ENCODE measurements at regions not wholly inside any gene's neighbourhood (a gene's known extent, or its start where the extent isn't known, plus 50 kb on each side); places are given as distances from the start of the nearest gene placed in this dataset.
A peak's percentile ranks its signal among the peaks of the same experiment; 100 is the strongest.

GRCh38 chr11:130647371-130647770 lies 198.9 kb downstream of the ADAMTS15 start:
- H3K4me3 ChIP-seq (ENCODE audit: low read depth, low read length), result no peak overlapping the region
- TF ChIP-seq CTCF (IDR thresholded peaks at IDR 0.05; ENCODE audit: insufficient read depth, low read depth, low read length), result no peak
- DNase-seq (ENCODE audit: low read depth), result no peak

DNA sequence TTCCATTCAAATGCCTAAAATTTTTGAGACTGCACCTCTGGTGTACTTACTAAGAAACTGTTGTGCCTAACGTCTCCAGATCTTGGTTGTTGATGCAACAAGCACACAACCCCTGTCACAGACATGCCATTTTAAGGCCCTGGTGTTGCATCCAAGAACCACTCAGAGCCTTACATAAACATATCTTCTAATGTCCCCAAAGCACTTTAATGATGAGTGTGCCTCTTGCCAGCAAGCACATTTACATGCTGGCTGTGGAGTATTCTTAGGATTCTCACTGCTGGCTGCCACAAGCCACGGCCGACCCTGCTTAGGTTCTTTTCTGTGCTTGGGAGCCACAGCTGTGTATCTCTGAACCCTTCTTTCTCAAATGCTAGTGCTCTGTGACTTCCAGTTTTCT lies 201.4 kb downstream of the ADAMTS15 start:
- DNase-seq (ENCODE audit: low read depth), result no peak
- H3K4me3 ChIP-seq (ENCODE audit: low read depth, low read length), result no peak overlapping the region
- no peak for TF ChIP-seq CTCF (IDR thresholded peaks at IDR 0.05; ENCODE audit: insufficient read depth, low read depth, low read length)

- DNase-seq (ENCODE audit: low read depth), result no peak
- TF ChIP-seq CTCF (IDR thresholded peaks at IDR 0.05; ENCODE audit: insufficient read depth, low read depth, low read length), result no peak
- no peak overlapping the region for H3K4me3 ChIP-seq (ENCODE audit: low read depth, low read length)
These were observed 202.1 kb downstream of the ADAMTS15 start for GRCh38 chr11:130650456-130651030.

DNA sequence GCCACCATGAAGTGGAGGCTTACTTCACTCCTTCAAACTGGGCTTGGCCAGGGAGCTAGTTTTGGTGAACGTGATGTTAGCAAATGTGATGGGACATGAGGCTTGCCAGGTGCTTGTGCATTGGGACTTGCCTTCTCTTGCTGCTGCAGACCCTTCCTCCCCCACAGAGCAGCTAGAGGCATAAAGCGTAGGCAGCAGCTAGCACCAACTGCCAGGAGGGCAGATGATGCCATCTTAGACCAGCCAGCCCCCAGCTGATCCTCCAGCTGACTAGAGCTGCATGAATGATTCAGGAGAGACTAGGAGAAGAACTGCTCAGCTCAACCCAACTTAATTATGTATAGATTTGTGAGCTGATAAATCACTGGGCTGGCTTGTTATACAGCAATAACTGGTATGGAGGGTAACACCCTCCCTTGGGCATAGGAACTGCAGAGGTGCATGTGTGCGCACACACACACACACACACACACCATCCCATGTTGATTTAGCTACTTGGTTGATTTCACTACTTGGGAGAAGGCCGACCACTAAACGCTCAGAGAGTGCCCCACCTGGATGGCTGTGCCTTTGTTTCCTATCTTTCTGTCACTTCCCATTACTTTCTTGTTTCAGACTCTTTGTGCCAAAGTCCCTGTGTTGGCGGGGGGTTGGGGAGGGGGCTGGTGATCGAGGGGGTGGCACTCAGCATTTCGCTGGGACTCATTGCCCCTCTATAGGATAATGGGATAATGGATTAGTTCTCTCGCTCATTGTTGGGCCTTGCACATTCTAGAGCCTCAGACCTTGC lies 202.8 kb downstream of the ADAMTS15 start:
- DNase-seq (ENCODE audit: low read depth), result no peak
- no peak for TF ChIP-seq CTCF (IDR thresholded peaks at IDR 0.05; ENCODE audit: insufficient read depth, low read depth, low read length)
- H3K4me3 ChIP-seq (ENCODE audit: low read depth, low read length), result no peak overlapping the region

DNA sequence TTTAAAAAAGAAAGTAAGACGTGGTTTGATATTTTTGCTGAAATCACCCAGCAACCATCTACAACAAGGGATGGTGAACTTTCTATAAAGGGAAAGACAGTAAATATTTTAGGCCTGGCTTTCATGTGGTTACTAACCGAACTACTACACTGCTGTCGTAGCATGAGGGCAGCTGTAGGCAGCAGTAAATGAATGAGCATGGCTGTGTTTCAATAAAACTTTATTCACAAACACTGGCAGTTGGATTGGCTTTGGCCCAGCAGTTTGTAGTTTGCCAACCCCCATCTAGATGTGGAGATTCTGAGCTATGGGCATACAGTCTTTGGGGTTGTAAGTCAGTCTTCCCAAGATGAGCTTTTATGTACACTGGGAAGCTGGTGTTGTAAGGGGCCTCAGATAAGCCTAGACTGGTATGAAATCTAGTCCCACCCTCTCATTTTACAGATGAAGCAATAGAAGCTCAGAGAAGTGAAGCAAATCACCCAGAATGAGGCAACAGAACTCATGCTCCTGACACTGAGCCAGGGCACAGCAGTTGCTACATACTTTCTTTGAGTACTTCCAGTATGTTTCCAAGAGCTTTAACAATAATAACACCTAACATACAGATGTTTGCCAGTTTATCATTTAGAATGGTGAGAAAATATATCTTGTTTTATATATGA lies 204.4 kb downstream of the ADAMTS15 start:
- H3K4me3 ChIP-seq (ENCODE audit: low read depth, low read length), result no peak overlapping the region
- TF ChIP-seq CTCF (IDR thresholded peaks at IDR 0.05; ENCODE audit: insufficient read depth, low read depth, low read length), result no peak
- DNase-seq (ENCODE audit: low read depth), result peak; percentile 98

DNA sequence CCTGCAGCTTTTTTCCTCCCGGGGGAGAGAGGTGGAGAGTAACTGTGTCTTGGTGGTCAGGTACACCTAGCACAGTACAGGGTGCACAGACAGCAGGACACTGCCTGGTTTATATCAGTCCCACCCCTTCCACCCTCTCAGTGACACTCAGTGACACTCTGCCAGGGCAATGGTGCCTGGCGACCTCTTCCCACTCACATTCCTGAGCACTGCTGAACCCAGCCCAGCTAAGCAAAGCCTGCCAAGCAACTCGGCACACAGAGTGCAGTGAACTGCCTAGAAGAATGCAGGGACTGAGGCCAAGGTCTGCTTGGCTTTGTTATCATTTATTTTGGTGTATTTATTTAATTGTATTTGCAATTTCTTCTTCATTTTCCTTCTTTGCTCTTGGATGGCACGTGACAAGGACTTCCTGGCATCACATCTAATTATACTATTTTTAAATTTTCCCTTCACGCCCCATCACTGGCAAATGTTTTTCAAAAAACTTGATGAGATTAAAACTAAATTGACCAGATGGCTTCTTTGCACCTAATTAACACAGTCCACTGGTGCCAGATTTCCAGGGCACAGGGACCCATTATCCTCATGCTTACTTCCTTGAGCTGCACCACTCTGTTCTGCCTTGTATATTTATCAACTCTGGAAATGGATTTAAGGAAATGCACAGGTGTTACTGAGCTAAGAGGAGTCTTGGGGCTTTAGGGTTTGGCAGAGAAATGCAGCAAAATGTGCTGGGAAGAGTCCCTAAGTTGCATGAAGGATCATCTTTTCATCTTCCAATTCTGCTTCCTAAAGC lies 205.6 kb downstream of the ADAMTS15 start:
- TF ChIP-seq CTCF (IDR thresholded peaks at IDR 0.05; ENCODE audit: insufficient read depth, low read depth, low read length), result no peak
- H3K4me3 ChIP-seq (ENCODE audit: low read depth, low read length), result no peak overlapping the region
- no peak for DNase-seq (ENCODE audit: low read depth)
